EL (cell line): ENCODE measurements at regions not wholly inside any gene's neighbourhood (a gene's known extent, or its start where the extent isn't known, plus 50 kb on each side); places are given as distances from the start of the nearest gene placed in this dataset.
"Not testable (repeated sequence)": the region's sequence is repeated elsewhere in the genome, so short reads cannot be mapped to it uniquely, and the experiment has no call there.

Experiments used
- DNase-seq: peaks from one replicate; pipeline ENCODE4 v3.0.0-alpha.2; 2016

- DNase-seq, result no peak
Observed at GRCh38 chr7:138378741-138379559, 81.1 kb upstream of the TRIM24 start.

- DNase-seq, result no peak
Observed at GRCh38 chr7:138382862-138383565, 77.0 kb upstream of the TRIM24 start.

GRCh38 chr7:138386821-138387220, 73.2 kb upstream of the TRIM24 start:
- DNase-seq, result no peak

- no peak for DNase-seq
Observed at GRCh38 chr7:138387755-138388475, 72.1 kb upstream of the TRIM24 start.

GRCh38 chr7:138388673-138389491, 71.2 kb upstream of the TRIM24 start:
- no peak for DNase-seq

GRCh38 chr7:138395763-138396162, 64.3 kb upstream of the TRIM24 start:
- no peak for DNase-seq

- no peak for DNase-seq
Observed at GRCh38 chr7:138396251-138397070, 63.6 kb upstream of the TRIM24 start.

- DNase-seq, result not testable (repeated sequence)
Observed at GRCh38 chr7:138397071-138397433, 63.0 kb upstream of the TRIM24 start.

GRCh38 chr7:138398857-138399256, 61.2 kb upstream of the TRIM24 start:
- no peak for DNase-seq

GRCh38 chr7:138400400-138400886, 59.6 kb upstream of the TRIM24 start:
- no peak for DNase-seq

- DNase-seq, result no peak
Observed at GRCh38 chr7:138402749-138403148, 57.3 kb upstream of the TRIM24 start.

- DNase-seq, result no peak
Observed at GRCh38 chr7:138405496-138405895, 54.6 kb upstream of the TRIM24 start.

- DNase-seq, result no peak
Observed at GRCh38 chr7:138407792-138408191, 52.3 kb upstream of the TRIM24 start.
